Tibial nerve (tissue), 3 donors: ENCODE measurements at regions not wholly inside any gene's neighbourhood (a gene's known extent, or its start where the extent isn't known, plus 50 kb on each side); places are given as distances from the start of the nearest gene placed in this dataset.

Source experiments
- POLR2A ChIP-seq, 2 donors: fragments of 450-650 bp; IDR thresholded peaks; one replicate each; pipeline ENCODE4 v1.6.1; 2017; ENCODE audit warnings: antibody characterized with exemption in 2 of 2, mild to moderate bottlenecking in 2 of 2, moderate library complexity in 2 of 2
- TF ChIP-seq, protein P1 (sequence below), 5 experiments: fragments of 200-600 bp in 3 of 5; fragments of 450-650 bp in 2 of 5; sonication (generic) in 3 of 5; IDR thresholded peaks; one replicate each; pipeline ENCODE4 v1.5.1; 2016 to 2019; ENCODE audit warnings: antibody characterized with exemption in 5 of 5, mild to moderate bottlenecking in 3 of 5, moderate library complexity in 2 of 5

DNA sequence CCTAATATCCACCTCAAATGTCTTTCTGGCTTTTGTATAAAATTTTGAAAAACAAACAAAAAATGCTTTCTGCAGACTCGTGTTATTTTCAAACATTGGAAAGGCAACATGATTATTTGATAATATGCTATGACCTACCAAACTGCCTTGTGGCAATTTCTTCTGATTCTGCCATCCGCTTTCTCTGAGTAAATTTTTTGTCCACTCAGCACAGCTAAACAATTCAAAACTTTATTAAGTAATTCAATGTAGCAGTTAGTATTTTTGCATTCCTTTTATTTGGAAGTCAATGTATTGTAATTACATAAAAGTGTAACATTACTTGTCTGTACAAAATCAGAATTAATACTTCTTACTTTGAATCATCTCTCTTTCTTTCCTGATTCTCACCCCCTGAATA, 1206.6 kb upstream of the EYS start:
- TF ChIP-seq, protein P1, sequence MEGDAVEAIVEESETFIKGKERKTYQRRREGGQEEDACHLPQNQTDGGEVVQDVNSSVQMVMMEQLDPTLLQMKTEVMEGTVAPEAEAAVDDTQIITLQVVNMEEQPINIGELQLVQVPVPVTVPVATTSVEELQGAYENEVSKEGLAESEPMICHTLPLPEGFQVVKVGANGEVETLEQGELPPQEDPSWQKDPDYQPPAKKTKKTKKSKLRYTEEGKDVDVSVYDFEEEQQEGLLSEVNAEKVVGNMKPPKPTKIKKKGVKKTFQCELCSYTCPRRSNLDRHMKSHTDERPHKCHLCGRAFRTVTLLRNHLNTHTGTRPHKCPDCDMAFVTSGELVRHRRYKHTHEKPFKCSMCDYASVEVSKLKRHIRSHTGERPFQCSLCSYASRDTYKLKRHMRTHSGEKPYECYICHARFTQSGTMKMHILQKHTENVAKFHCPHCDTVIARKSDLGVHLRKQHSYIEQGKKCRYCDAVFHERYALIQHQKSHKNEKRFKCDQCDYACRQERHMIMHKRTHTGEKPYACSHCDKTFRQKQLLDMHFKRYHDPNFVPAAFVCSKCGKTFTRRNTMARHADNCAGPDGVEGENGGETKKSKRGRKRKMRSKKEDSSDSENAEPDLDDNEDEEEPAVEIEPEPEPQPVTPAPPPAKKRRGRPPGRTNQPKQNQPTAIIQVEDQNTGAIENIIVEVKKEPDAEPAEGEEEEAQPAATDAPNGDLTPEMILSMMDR (IDR thresholded peaks at IDR 0.05), result no peak
- TF ChIP-seq POLR2A (IDR thresholded peaks at IDR 0.05), result no peak
